Peyer's patch (tissue), 4 donors: ENCODE measurements at regions not wholly inside any gene's neighbourhood (a gene's known extent, or its start where the extent isn't known, plus 50 kb on each side); places are given as distances from the start of the nearest gene placed in this dataset.

Source experiments
- DNase-seq, 3 donors: peaks; one replicate each; pipeline ENCODE4 v3.0.0-alpha.2; 2017 to 2019
- H3K27ac ChIP-seq, 4 donors: fragments of 200-600 bp; sonication (generic); one replicate each; pipeline ENCODE4 v1.5.1; 2016 to 2019
- H3K27me3 ChIP-seq, 2 donors: fragments of 200-600 bp; sonication (generic); one replicate each; pipeline ENCODE4 v1.5.1; 2019
- H3K36me3 ChIP-seq, 3 donors: fragments of 200-600 bp; sonication (generic); one replicate each; pipeline ENCODE4 v1.5.1; 2016 to 2019
- H3K4me1 ChIP-seq, 4 donors: fragments of 200-600 bp; sonication (generic); one replicate each; pipeline ENCODE4 v1.5.1; 2016 to 2019
- H3K4me3 ChIP-seq, 4 donors: fragments of 200-600 bp; sonication (generic); 1 replicate in 3 of 4; 2 replicates in 1 of 4; pipeline ENCODE4 v1.5.1; 2016 to 2019; ENCODE audit warnings: mild to moderate bottlenecking in 1 of 4
- H3K9me3 ChIP-seq, 4 donors: fragments of 200-600 bp; sonication (generic); one replicate each; pipeline ENCODE4 v1.5.1; 2016 to 2019; ENCODE audit warnings: mild to moderate bottlenecking in 1 of 4
- CTCF ChIP-seq, 6 experiments: fragments of 450-650 bp in 4 of 6; fragments of 200-600 bp in 2 of 6; sonication (generic) in 1 of 6; IDR thresholded peaks; one replicate each; pipeline ENCODE4 v1.5.1; 2017 to 2019; ENCODE audit warnings: antibody characterized with exemption in 6 of 6, mild to moderate bottlenecking in 3 of 6, moderate library complexity in 1 of 6
- POLR2A ChIP-seq, 2 donors: fragments of 450-650 bp; IDR thresholded peaks; one replicate each; pipeline ENCODE4 v1.5.1; 2017; ENCODE audit warnings: antibody characterized with exemption in 2 of 2, mild to moderate bottlenecking in 2 of 2, moderate library complexity in 2 of 2

- Histone ChIP-seq H3K9me3 (no peaks in the 10 kb centered on the region), H3K36me3 (no peaks in the 10 kb centered on the region), H3K27me3 (no peaks in the 10 kb centered on the region), H3K27ac (peak overlapping the region; percentile 71 to 86 (median 79)), H3K4me1 (peaks cover 0 to 9% (median 2%) of the 10 kb centered on the region in 4 donors), H3K4me3 (no peak overlapping the region)
- TF ChIP-seq CTCF (IDR thresholded peaks at IDR 0.05): peak in 3 of 6 experiments; percentile 7 to 24 (median 17)
- TF ChIP-seq POLR2A (IDR thresholded peaks at IDR 0.05): peak in 1 of 2 donors; percentile 20
- peak in 2 of 3 donors; percentile 77 to 90 for DNase-seq
These were observed 65.8 kb upstream of the MSN start for GRCh38 chrX:65601530-65602220.

- peak overlapping the region; percentile 71 to 86 (median 79) for H3K27ac ChIP-seq
- TF ChIP-seq CTCF (IDR thresholded peaks at IDR 0.05) (no peak), POLR2A (IDR thresholded peaks at IDR 0.05) (no peak)
- no peak overlapping the region for H3K4me3 ChIP-seq
- H3K36me3 ChIP-seq: no peaks in the 10 kb centered on the region
- no peaks in the 10 kb centered on the region for H3K9me3 ChIP-seq
- H3K4me1 ChIP-seq: peaks cover 0 to 10% (median 2%) of the 10 kb centered on the region in 4 donors
- DNase-seq: no peak
- H3K27me3 ChIP-seq: no peaks in the 10 kb centered on the region
These were observed 66.3 kb upstream of the MSN start for GRCh38 chrX:65601126-65601525.

GRCh38 chrX:65600106-65600505, 65.5 kb upstream of the LAS1L start:
- no peaks in the 10 kb centered on the region for H3K27me3 ChIP-seq
- peak overlapping the region in 2 of 4 donors; percentile 71 to 86 for H3K27ac ChIP-seq
- DNase-seq: no peak
- TF ChIP-seq POLR2A (IDR thresholded peaks at IDR 0.05) (no peak), CTCF (IDR thresholded peaks at IDR 0.05) (no peak)
- no peaks in the 10 kb centered on the region for H3K36me3 ChIP-seq
- H3K4me1 ChIP-seq: peaks cover 0 to 16% (median 2%) of the 10 kb centered on the region in 4 donors
- H3K4me3 ChIP-seq: no peak overlapping the region
- H3K9me3 ChIP-seq: no peaks in the 10 kb centered on the region

- Histone ChIP-seq H3K27me3 (no peaks in the 10 kb centered on the region), H3K4me1 (peaks cover 0 to 16% (median 2%) of the 10 kb centered on the region in 4 donors), H3K9me3 (no peaks in the 10 kb centered on the region), H3K4me3 (no peak overlapping the region), H3K36me3 (no peaks in the 10 kb centered on the region), H3K27ac (peak overlapping the region in 3 of 4 donors; percentile 32 to 68 (median 60))
- no peak for DNase-seq
- TF ChIP-seq CTCF (IDR thresholded peaks at IDR 0.05) (no peak), POLR2A (IDR thresholded peaks at IDR 0.05) (no peak)
These were observed 64.1 kb upstream of the LAS1L start for GRCh38 chrX:65598559-65599147.

GRCh38 chrX:65596270-65597034, 61.9 kb upstream of the LAS1L start:
- no peaks in the 10 kb centered on the region for H3K9me3 ChIP-seq
- no peak overlapping the region for H3K4me3 ChIP-seq
- peak overlapping the region; percentile 68 to 79 (median 72) for H3K27ac ChIP-seq
- peaks cover 0 to 12% (median 0%) of the 10 kb centered on the region in 4 donors for H3K4me1 ChIP-seq
- H3K36me3 ChIP-seq: no peaks in the 10 kb centered on the region
- no peak for TF ChIP-seq POLR2A (IDR thresholded peaks at IDR 0.05)
- no peak for TF ChIP-seq CTCF (IDR thresholded peaks at IDR 0.05)
- H3K27me3 ChIP-seq: no peaks in the 10 kb centered on the region
- peak in 2 of 3 donors; percentile 54 to 77 for DNase-seq
